Progenitor cell of endocrine pancreas (in vitro differentiated cells): ENCODE measurements at regions not wholly inside any gene's neighbourhood (a gene's known extent, or its start where the extent isn't known, plus 50 kb on each side); places are given as distances from the start of the nearest gene placed in this dataset.

ENCODE experiments used
- DNase-seq: peaks from one replicate; pipeline ENCODE4 v3.0.0; 2021; ENCODE audit warnings: low spot score; ENCODE audit not compliant: unreplicated experiment
- H3K27ac Mint-ChIP-seq: 2 replicates; pipeline ENCODE4 v1.8.0; 2021; ENCODE audit warnings: mild to moderate bottlenecking, moderate library complexity, mixed read lengths
- H3K27me3 Mint-ChIP-seq: 2 replicates; pipeline ENCODE4 v1.8.0; 2021; ENCODE audit warnings: mixed read lengths
- H3K36me3 Mint-ChIP-seq: 2 replicates; pipeline ENCODE4 v1.8.0; 2022; ENCODE audit warnings: mixed read lengths; ENCODE audit not compliant: insufficient read depth
- H3K4me1 Mint-ChIP-seq: 2 replicates; pipeline ENCODE4 v1.8.0; 2021; ENCODE audit warnings: low read depth, mixed read lengths
- H3K4me3 Mint-ChIP-seq: 2 replicates; pipeline ENCODE4 v1.8.0; 2021; ENCODE audit warnings: low read depth, mild to moderate bottlenecking, moderate library complexity, mixed read lengths
- H3K9me3 Mint-ChIP-seq: 2 replicates; pipeline ENCODE4 v1.8.0; 2021; ENCODE audit warnings: low read depth, mixed read lengths
- TF ChIP-seq, protein P1 (sequence below): fragments of 200-600 bp; sonication (generic); IDR thresholded peaks from one replicate; pipeline ENCODE4 v1.5.0; 2021; ENCODE audit warnings: antibody characterized with exemption, mild to moderate bottlenecking; ENCODE audit not compliant: unreplicated experiment

DNA sequence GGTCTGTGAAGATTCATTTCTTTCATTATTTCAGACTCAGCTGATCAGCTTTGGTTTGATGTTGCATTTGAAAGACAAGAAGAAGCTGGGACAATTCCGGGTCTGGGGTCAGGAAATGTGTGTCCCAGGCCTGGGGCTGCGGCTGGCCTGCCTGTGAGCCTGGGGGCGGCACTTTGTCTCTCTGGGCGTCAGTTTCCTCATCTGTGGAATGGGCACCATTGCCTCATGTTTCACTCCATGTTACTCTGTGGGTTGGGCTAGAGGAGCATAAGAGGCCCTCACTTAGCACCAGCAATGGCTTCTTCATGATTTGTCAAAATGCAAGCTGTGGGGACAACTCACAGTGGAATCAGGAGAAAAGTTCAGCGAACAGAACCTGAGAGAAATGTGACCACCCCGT, 570.1 kb downstream of the VRK1 start:
- no peak overlapping the region for H3K27ac Mint-ChIP-seq
- no peak for DNase-seq
- no peaks in the 10 kb centered on the region for H3K36me3 Mint-ChIP-seq
- peaks cover 9% of the 10 kb centered on the region for H3K4me1 Mint-ChIP-seq
- no peaks in the 10 kb centered on the region for H3K9me3 Mint-ChIP-seq
- TF ChIP-seq, protein P1, sequence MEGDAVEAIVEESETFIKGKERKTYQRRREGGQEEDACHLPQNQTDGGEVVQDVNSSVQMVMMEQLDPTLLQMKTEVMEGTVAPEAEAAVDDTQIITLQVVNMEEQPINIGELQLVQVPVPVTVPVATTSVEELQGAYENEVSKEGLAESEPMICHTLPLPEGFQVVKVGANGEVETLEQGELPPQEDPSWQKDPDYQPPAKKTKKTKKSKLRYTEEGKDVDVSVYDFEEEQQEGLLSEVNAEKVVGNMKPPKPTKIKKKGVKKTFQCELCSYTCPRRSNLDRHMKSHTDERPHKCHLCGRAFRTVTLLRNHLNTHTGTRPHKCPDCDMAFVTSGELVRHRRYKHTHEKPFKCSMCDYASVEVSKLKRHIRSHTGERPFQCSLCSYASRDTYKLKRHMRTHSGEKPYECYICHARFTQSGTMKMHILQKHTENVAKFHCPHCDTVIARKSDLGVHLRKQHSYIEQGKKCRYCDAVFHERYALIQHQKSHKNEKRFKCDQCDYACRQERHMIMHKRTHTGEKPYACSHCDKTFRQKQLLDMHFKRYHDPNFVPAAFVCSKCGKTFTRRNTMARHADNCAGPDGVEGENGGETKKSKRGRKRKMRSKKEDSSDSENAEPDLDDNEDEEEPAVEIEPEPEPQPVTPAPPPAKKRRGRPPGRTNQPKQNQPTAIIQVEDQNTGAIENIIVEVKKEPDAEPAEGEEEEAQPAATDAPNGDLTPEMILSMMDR = no peak
- peaks cover 11% of the 10 kb centered on the region for H3K27me3 Mint-ChIP-seq
- H3K4me3 Mint-ChIP-seq = no peak overlapping the region

DNA sequence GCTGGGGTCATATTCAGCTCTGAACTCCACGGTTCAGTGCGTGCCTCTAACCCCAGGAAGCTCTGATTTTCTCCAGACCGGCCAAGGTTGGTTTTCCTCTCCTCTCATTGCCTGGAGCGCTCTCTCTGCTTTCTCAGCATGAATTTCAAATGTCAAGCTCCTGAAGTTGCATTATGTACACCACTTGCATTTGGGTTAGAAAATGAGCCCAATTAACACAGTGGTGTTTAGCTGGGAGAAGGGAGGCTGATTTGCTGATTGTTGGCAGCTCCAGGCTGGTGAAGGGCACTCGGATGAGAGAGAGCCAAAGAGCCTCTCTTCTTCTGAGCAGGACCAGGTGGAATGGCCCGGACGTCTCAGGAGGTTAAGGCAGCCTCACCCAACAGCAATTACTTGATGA, 570.9 kb downstream of the VRK1 start:
- no peak overlapping the region for H3K27ac Mint-ChIP-seq
- H3K27me3 Mint-ChIP-seq = peaks cover 11% of the 10 kb centered on the region
- TF ChIP-seq, protein P1 = no peak

DNA sequence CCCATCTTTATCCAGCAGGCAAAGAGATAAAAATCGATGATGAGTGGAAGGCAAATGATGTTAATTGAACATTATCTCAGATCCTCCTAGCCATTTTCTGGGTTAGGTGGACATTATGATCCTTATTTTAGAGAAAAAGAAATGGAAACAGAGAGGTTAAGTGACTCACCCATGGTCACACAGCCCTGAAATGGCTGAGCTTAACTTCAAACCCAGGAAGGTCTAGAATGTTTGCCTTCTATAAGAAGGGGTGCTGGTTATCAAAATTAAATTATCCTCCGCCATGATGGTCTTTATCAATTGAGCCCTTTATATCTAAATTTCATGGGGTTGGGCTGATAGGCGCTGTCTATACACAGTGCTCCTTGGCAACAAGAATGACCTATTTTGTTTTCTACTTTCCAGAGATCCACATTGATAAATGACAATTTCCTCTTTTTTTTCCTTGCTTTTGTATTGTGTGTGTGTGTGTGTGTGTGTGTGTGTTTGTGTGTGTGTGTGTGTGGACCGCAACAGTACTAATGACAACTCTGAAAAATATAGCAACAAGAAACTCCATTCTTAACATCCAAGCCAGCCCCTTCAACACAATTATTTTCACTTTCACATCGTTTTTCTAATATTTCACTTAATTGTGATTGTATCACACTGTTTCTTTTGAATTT, 571.9 kb downstream of the VRK1 start:
- Mint-ChIP-seq H3K4me1 (peaks cover 3% of the 10 kb centered on the region), H3K27me3 (peaks cover 15% of the 10 kb centered on the region), H3K4me3 (no peak overlapping the region), H3K9me3 (no peaks in the 10 kb centered on the region), H3K27ac (no peak overlapping the region), H3K36me3 (no peaks in the 10 kb centered on the region)
- TF ChIP-seq, protein P1 = no peak
- no peak for DNase-seq

More for the DNA sequence above, 570.9 kb downstream of the VRK1 start:
- H3K36me3 Mint-ChIP-seq = no peaks in the 10 kb centered on the region
- no peak overlapping the region for H3K4me3 Mint-ChIP-seq
- peaks cover 9% of the 10 kb centered on the region for H3K4me1 Mint-ChIP-seq
- H3K9me3 Mint-ChIP-seq = no peaks in the 10 kb centered on the region
- no peak for DNase-seq

DNA sequence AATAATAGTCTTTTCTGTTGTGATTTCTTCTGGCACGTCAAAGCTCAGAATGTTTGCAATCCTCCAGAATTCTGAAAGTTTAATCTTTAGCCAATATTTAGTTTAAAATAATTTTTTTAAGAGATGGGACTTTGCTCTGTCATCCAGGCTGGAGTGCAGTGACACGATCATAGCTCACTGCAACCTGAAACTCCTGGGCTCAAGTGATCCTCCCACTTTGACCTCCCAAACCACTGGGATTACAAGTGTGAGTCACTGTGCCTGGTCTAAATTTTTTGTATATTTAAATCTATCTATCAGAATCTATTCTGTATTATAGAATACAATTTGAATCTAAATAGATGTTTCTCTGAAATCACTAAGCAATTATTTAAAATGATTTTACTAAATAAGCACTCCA, 572.7 kb downstream of the VRK1 start:
- Mint-ChIP-seq H3K4me3 (no peak overlapping the region), H3K36me3 (no peaks in the 10 kb centered on the region), H3K9me3 (no peaks in the 10 kb centered on the region), H3K27me3 (peaks cover 15% of the 10 kb centered on the region), H3K27ac (no peak overlapping the region), H3K4me1 (no peaks in the 10 kb centered on the region)
- TF ChIP-seq, protein P1 = no peak
- DNase-seq = no peak

DNA sequence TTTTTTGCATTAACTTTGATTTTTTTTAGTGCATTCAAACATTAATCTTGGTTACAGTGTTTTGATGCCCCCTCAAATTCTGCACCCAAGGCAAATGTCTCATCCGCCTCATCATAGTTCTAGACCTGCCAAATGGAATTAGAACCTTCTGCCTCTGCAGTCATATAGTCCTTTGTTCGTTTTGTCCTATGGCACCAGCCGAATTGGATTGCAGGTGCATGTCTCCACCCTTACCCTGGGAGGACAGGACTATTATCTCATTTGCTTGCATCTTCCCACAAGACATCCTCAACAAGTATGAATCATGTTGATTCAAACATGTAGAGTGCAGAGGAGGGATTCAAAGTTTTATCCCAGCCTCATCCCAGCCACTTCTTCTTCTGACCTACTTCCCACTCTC, 579.1 kb downstream of the VRK1 start:
- H3K27ac Mint-ChIP-seq = no peak overlapping the region
- no peaks in the 10 kb centered on the region for H3K9me3 Mint-ChIP-seq
- H3K27me3 Mint-ChIP-seq = peaks cover 23% of the 10 kb centered on the region
- H3K4me1 Mint-ChIP-seq = peaks cover 7% of the 10 kb centered on the region
- TF ChIP-seq, protein P1 = no peak
- no peak for DNase-seq
- no peak overlapping the region for H3K4me3 Mint-ChIP-seq
- no peaks in the 10 kb centered on the region for H3K36me3 Mint-ChIP-seq
